IPS-18c (cell line): ENCODE measurements at regions not wholly inside any gene's neighbourhood (a gene's known extent, or its start where the extent isn't known, plus 50 kb on each side); places are given as distances from the start of the nearest gene placed in this dataset.

Source experiments
- H3K4me3 ChIP-seq: 2 replicates; pipeline ENCODE4 v1.7.0; 2013; ENCODE audit warnings: low read depth, mild to moderate bottlenecking, low read length, moderate library complexity; ENCODE audit not compliant: insufficient read depth
- H3K9me3 ChIP-seq: one replicate; pipeline ENCODE4 v1.6.1; 2013; ENCODE audit warnings: mild to moderate bottlenecking, low read length, moderate library complexity; ENCODE audit not compliant: control insufficient read depth, insufficient read depth

DNA sequence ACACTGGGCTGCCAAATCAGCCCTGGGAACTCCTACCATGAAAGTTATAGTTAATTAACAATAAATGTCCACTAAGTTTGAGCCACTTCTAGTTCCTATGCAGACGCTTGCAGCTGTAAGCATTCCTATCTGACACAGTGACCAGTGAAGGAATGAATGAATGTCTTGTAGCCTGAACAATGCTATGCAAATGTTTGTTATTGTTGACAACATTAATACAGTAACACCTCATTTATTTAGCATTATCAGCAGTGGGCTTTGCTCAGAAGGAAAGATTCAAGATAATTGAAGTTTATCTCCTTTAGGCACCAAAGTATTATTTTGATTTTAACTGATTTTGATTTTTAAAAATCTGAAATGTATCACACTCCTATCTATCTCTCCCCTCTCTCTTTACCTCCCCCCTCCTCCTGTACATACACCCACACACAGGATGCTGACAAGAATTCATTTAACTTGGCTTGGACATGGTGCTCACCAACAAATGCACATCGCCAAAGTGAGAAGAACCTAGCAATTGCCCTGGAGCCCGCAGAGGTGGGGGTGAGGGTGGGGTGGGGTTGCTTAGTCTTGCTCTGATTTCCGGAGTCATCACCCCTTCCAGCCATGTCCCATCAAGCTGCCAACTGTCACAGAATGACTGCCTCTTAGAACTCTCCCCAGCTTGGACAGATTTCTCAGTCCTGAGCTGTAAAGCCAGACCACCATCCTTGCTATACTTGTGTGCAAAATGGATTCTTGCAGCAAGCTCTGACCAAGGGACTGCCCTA is 215.3 kb upstream of the CSF3R start:
- Histone ChIP-seq H3K4me3 (no peak overlapping the region), H3K9me3 (no peaks in the 10 kb centered on the region)

GRCh38 chr1:36696261-36696940 is 213.7 kb upstream of the CSF3R start:
- H3K9me3 ChIP-seq, result no peaks in the 10 kb centered on the region
- H3K4me3 ChIP-seq, result no peak overlapping the region

DNA sequence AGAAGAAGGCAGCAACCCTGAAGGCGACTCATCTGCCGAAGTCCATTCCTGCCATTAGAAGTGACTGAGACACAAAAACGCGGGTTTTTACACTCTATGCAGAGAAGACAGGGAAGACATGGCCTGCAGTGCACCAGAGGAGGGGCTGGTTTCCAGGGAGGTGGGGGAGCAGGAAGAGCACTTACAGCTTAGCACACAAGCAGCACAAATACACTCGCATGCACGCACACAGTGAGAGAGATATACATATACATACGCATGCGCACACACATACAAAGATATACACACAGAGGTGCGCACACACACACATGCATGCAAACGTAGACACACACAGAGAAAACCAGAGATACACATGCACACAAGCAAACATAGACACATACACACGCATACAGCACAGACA is 210.9 kb upstream of the CSF3R start:
- Histone ChIP-seq H3K9me3 (no peaks in the 10 kb centered on the region), H3K4me3 (no peak overlapping the region)

GRCh38 chr1:36693161-36693525 is 210.4 kb upstream of the CSF3R start:
- Histone ChIP-seq H3K9me3 (no peaks in the 10 kb centered on the region), H3K4me3 (no peak overlapping the region)

DNA sequence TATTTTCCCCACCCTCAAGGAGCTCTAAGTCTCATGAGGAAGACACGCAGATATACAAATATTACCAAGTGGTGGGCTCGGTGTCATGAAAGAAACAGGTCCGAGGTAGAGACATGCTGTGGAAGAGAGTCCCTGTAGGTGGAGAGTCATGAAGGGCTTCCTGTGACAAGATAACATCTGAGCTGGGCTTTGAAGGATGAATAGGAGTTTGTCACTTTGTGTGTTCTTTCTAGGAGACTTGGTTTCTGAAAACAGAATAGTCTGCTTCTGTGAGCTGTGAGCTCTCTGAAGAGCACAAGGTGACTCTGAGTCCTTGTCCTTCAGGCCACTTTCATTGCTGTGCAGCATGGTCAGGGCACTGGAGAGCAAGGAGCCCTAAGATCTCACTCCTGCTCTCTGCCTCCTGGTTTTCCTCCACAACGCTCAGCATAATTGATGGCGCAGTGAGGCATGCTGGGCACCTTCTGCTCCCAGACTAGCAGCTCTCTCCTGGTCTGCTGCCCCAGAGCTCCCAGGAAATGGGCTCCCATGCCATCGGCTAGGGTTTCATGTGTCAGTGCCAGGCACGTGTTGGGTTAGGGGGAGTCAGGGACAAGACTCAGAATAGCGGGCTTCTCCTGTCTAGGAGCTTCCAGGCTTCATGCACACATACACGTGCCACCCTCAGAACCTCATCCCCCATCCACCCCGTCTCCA is 209.9 kb upstream of the CSF3R start:
- no peaks in the 10 kb centered on the region for H3K9me3 ChIP-seq

DNA sequence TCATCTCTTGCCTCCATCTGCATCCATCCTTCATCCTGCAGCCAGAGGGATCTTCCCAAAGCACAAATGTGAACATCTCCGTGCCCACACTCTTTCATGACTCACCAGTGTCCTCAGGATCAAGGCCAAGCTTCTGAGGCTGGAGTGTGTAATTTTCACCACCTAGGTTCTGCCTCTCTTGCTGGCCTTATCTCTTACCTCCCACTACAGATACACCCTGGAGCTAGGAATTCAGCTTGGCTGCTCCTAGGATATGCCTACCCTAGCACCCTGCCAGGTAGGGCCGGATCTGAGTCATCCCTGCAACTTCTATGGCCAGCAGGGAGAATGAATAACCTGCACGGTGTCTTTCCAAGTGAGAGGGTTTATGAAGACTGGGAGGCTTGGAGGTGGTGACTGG is 208.7 kb upstream of the CSF3R start:
- no peak overlapping the region for H3K4me3 ChIP-seq
- H3K9me3 ChIP-seq, result no peaks in the 10 kb centered on the region

More for the DNA sequence above, 209.9 kb upstream of the CSF3R start:
- H3K4me3 ChIP-seq, result no peak overlapping the region

- H3K9me3 ChIP-seq, result no peaks in the 10 kb centered on the region
These were observed 207.3 kb upstream of the CSF3R start for GRCh38 chr1:36689992-36690391.

DNA sequence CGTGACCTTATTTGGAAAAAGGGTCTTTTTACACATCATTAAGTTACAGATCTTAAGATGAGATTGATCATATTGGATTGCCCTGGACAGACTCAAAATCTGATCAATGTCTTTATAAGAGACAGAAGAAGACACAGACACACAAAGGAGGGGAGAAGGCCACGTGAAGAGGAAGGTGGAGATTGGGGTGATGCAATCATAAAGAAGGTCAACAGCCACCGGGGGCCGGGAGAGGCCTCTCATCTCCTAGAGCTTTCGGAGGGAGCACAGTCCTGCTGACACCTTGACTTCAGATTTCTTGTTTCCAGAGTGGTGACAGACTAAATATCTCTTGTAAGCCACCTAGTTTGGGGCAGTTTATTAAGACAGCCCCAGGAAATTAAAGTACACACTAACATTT is 204.6 kb upstream of the CSF3R start:
- Histone ChIP-seq H3K4me3 (no peak overlapping the region), H3K9me3 (no peaks in the 10 kb centered on the region)

More at GRCh38 chr1:36689992-36690391, 207.3 kb upstream of the CSF3R start:
- H3K4me3 ChIP-seq, result no peak overlapping the region

GRCh38 chr1:36675931-36676562 is 193.3 kb upstream of the CSF3R start:
- Histone ChIP-seq H3K9me3 (no peaks in the 10 kb centered on the region), H3K4me3 (no peak overlapping the region)

DNA sequence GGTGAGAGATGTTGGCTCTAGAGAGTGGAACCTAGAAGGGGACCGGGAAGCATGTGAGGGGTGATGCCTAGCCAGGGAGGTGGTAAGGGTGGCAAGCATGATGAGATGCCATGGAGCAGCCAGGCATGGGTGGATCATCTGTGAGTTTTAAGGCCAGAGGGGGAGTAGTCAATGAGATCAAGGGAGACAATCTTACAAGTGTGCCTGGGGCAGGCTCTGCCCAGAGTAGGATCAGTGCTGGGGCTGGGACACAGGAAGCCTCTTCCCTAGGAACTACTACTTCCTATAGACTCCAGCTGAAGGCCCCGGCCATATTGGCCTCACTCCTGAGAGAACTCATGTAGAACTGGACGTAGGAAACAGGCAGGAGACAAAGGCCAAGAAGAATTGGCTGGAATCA is 192.4 kb upstream of the CSF3R start:
- Histone ChIP-seq H3K9me3 (no peaks in the 10 kb centered on the region), H3K4me3 (no peak overlapping the region)

- H3K9me3 ChIP-seq, result no peaks in the 10 kb centered on the region
- no peak overlapping the region for H3K4me3 ChIP-seq
These were observed 190.5 kb upstream of the CSF3R start for GRCh38 chr1:36673202-36673601.

DNA sequence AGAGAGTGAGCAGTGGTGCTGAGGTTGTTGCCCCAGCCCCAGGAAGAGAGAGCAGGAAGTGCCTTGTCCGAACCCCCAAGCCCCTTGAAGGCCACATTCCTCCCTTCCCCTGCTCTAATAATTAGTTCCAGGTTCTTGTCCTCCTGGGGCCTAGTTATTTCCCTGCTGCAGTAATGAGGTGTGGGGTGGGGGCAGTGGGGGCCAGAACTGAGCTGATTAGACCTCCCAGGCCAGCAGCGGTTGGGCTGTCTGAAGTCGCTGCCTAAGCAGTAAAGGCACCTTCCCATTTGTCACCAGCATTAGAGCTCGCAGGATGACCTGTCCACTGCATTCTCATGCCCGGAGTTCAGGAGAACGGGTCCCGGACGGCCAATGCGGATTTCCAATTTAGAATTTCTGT is 186.5 kb upstream of the CSF3R start:
- Histone ChIP-seq H3K4me3 (no peak overlapping the region), H3K9me3 (no peaks in the 10 kb centered on the region)

GRCh38 chr1:36667836-36668235 is 185.1 kb upstream of the CSF3R start:
- Histone ChIP-seq H3K9me3 (no peaks in the 10 kb centered on the region), H3K4me3 (no peak overlapping the region)

DNA sequence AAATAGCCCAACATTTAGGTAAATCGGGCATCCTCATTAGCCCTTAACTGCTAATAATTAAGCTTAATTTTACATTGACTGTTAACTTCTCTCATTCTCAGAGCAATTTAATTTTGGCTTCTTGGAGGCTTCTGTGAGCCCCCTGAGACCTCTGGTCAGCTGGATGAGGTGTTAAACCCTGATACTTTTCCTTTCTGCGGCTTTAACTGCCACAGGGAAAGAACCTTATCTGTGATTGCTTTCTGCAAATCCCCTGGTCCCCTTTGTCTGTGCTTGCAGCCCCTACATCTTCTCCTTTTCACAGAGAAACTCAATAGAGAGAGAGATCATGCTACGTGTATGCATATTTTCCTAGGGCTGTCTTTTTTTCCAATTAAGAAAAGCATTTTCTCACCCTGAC is 184.5 kb upstream of the CSF3R start:
- Histone ChIP-seq H3K4me3 (no peak overlapping the region), H3K9me3 (no peaks in the 10 kb centered on the region)

- Histone ChIP-seq H3K4me3 (no peak overlapping the region), H3K9me3 (no peaks in the 10 kb centered on the region)
These were observed 182.9 kb upstream of the CSF3R start for GRCh38 chr1:36665478-36666080.

DNA sequence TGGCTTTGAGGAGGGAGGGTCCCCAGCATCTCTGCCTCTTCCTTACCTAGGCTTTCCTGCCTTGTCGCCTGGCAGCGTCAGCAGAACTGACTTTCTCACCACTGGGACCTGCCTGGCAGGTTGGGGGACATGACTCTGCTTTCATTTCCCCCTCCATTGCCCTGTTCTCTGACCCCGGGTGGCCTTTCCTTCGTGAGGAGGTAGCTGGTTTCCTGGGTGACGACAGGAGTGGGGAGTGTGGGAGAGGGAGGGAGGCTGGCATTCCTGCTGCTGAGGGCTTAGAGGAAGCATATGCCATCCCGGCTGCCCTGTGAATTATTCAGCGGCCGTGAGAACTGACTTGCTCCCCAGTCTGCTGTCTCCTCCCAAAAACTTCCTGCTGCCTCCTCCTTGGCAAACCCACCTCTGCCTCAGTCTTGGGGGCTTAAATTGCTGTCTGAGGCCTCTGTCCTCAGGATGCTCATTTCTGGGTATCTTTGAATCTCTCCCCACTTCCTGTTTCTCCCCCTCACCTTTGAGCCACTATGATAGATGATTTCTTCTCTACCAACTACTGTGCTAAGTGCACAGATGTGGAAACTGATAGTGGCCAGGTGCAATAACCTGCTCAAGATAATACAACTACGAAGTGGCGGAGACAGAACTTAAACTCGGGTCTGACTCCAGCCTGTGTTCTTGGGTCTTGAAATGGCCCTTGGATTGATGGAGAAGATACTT is 182.0 kb upstream of the CSF3R start:
- H3K9me3 ChIP-seq, result no peaks in the 10 kb centered on the region
- no peak overlapping the region for H3K4me3 ChIP-seq
